SIG-M5 treated with dmso at 0.1 percent for 504 hours (cell line): ENCODE measurements at regions not wholly inside any gene's neighbourhood (a gene's known extent, or its start where the extent isn't known, plus 50 kb on each side); places are given as distances from the start of the nearest gene placed in this dataset.

Source experiments
- DNase-seq: peaks from one replicate; lab custom pipeline; 2025; ENCODE audit not compliant: unreplicated experiment; lab: John Stamatoyannopoulos, UW

- no peak for DNase-seq
These were observed 546.8 kb upstream of the FTMT start for GRCh38 chr5:121304838-121305237.

- no peak for DNase-seq
These were observed 537.8 kb upstream of the FTMT start for GRCh38 chr5:121313886-121314285.

DNA sequence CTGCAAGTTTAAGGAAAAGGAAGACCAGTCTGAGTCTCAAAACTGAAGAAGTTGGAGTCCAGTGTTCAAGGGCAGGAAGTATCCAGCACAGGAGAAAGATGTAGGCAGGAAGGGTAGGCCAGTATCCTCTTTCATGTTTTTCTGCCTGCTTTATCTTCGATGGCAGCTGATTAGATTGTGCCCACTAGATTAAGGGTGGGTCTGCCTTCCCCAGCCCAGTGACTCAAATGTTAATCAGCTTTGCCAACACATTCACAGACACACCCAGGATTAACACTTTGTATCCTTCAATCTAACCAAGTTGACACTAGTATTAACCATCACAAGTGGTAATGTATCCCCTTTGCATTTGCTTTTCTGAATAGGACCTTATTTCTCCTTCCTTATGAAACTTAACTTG is 535.9 kb upstream of the FTMT start:
- DNase-seq: no peak

DNA sequence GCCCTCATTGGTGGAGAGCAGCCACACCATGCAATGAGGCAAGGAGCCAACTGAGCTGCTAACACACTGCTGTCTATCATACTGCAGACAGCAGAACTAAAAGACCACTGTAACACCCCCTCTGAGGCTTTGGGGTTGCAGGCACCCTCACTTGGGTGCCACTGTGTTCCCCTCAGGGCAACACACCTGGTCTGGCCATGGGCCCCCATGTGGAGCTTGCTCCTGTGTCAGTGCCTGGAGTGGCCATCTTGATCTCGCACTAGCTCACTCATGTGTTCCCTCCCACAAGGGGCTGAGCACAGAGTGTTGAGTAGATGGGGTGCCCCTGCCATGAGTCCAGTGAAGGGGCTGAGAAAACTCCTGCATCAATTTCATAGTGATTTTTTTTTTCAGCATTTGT is 532.4 kb upstream of the FTMT start:
- no peak for DNase-seq

- no peak for DNase-seq
These were observed 525.8 kb upstream of the FTMT start for GRCh38 chr5:121325930-121326329.

- DNase-seq: no peak
These were observed 501.3 kb upstream of the FTMT start for GRCh38 chr5:121350181-121350930.

- DNase-seq: no peak
These were observed 485.2 kb upstream of the FTMT start for GRCh38 chr5:121366515-121366914.

- DNase-seq: no peak
These were observed 478.3 kb upstream of the FTMT start for GRCh38 chr5:121373371-121373770.

DNA sequence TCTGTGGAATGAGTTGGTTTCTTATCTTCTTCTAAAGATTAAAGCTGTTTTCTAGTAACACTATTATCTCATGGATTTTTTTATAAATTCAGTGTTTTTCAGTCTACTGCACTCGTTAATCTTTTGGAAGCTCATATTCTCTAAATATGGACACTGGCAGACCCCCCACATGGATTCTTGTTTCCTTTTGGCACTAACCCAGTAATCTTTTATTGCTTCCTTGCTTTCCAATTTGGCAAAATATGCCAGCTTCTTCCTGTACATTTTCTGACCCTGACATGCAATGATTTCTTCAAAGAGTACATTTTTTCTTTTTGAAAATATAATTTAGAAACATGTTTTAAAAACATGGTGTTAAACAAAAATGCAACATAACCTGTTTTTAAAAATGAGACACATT is 474.2 kb upstream of the FTMT start:
- DNase-seq: no peak

DNA sequence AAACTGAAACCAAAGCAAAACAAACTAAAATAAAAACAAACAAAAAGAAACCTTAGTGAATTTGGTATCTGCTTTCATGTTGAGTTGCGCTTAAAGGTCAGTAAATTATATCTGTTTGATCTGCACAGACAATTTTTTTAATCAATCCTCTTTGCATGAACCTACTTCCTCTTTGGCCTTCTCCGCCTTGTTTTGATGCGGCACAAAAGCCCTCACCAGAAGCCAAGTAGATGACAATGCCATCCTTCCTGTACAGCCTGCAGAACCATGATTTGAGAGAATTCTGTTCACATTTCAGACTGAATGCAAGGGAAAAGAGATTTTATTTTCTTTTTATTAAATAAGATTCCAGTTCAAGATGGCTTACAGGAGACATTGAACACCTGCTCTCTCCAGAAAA is 473.6 kb upstream of the FTMT start:
- DNase-seq: no peak

GRCh38 chr5:121378559-121379359 is 472.9 kb upstream of the FTMT start:
- DNase-seq: no peak

- no peak for DNase-seq
These were observed 471.6 kb upstream of the FTMT start for GRCh38 chr5:121380066-121380465.

- no peak for DNase-seq
These were observed 467.3 kb upstream of the FTMT start for GRCh38 chr5:121384359-121384758.

DNA sequence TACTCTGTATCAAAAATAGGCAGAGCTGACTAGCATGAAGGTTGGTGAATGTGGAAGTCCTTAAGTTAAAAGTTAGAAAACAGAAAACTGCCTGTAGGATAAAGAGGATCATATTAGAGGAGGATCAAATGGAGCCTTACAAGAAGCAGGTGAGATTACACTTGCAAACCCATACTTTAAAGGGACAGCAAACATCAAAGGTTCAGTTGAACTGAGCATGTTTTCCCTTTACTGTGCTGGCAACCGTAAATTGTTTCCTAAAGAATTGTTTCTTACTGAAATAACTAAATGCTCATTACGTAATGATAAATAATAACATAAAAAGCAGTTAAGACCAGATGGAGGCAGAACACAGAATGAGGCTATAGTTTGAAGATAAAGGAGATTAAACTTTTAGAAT is 465.3 kb upstream of the FTMT start:
- DNase-seq: no peak

- DNase-seq: no peak
These were observed 455.0 kb upstream of the FTMT start for GRCh38 chr5:121396716-121397115.

- DNase-seq: no peak
These were observed 451.8 kb upstream of the FTMT start for GRCh38 chr5:121399879-121400278.

GRCh38 chr5:121408778-121409177 is 442.9 kb upstream of the FTMT start:
- no peak for DNase-seq

- no peak for DNase-seq
These were observed 436.4 kb upstream of the FTMT start for GRCh38 chr5:121415270-121415669.

DNA sequence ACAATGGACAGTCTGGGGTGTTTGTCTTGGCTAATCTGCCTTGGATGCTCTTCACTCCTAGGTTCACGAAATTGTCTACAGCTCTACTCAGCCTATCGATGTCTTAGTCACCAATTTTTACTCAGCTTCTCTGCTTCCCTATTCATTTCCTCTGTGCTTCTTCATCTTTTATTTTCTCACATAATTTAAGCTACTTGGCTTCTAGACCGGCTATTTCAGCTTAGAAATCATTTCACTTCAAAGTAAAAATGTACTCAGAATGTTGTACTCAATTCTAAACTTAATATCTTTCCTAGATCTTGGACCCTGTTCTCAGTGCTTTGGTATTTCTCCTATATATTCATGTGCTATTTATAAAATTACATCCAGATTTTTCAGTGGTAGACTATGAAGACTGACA is 430.0 kb upstream of the FTMT start:
- no peak for DNase-seq

- DNase-seq: no peak
These were observed 426.7 kb upstream of the FTMT start for GRCh38 chr5:121424976-121425375.

GRCh38 chr5:121426153-121426552 is 425.5 kb upstream of the FTMT start:
- no peak for DNase-seq

- no peak for DNase-seq
These were observed 421.9 kb upstream of the FTMT start for GRCh38 chr5:121429761-121430160.

GRCh38 chr5:121430538-121430937 is 421.1 kb upstream of the FTMT start:
- DNase-seq: no peak
